GM12872 (cell line): ENCODE measurements at regions not wholly inside any gene's neighbourhood (a gene's known extent, or its start where the extent isn't known, plus 50 kb on each side); places are given as distances from the start of the nearest gene placed in this dataset.

ENCODE experiments used
- TF ChIP-seq, protein P1 (sequence below): IDR thresholded peaks from 3 replicates; pipeline ENCODE4 v1.5.1; 2011; ENCODE audit warnings: low read depth, mild to moderate bottlenecking, low read length, moderate library complexity; ENCODE audit not compliant: insufficient read depth

DNA sequence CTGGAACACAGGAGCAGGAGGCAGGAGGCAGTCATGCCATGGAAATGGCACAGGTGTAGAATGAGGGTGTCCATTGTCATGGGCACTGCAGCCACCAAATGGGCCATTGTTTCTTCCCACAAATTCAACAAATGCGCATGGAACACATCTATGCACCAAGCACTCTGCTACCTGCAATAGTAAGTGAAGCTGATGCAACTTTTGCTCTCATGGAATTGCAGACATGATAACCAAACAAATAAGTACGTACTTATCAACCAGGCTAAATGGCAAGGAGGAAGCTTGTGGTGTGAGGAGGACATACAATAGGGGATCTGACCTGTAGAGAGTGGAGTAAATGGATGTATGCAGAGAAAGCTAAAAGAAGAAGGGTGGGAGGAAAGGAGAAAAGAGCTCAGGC lies 116.8 kb downstream of the TRIM36 start:
- TF ChIP-seq, protein P1, sequence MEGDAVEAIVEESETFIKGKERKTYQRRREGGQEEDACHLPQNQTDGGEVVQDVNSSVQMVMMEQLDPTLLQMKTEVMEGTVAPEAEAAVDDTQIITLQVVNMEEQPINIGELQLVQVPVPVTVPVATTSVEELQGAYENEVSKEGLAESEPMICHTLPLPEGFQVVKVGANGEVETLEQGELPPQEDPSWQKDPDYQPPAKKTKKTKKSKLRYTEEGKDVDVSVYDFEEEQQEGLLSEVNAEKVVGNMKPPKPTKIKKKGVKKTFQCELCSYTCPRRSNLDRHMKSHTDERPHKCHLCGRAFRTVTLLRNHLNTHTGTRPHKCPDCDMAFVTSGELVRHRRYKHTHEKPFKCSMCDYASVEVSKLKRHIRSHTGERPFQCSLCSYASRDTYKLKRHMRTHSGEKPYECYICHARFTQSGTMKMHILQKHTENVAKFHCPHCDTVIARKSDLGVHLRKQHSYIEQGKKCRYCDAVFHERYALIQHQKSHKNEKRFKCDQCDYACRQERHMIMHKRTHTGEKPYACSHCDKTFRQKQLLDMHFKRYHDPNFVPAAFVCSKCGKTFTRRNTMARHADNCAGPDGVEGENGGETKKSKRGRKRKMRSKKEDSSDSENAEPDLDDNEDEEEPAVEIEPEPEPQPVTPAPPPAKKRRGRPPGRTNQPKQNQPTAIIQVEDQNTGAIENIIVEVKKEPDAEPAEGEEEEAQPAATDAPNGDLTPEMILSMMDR: no peak

DNA sequence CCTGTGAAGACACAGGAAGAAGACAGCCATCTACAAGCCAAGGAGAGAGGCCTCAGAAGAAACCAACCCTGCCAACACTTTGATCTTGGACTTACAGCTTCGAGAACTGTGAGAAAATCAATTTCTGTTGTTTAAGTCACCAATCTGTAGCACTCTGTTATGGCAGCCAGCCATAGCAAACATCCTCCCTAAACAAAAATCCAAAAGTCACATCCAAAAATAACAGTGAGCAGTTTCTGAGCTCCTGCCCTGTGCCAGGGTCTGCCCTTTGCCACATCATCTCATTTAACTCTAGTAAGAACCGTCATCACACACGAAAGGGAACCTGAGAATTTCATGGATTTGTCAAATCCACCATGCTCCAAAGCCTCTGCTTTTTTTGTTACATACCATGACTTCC lies 118.8 kb downstream of the TRIM36 start:
- TF ChIP-seq, protein P1: no peak

DNA sequence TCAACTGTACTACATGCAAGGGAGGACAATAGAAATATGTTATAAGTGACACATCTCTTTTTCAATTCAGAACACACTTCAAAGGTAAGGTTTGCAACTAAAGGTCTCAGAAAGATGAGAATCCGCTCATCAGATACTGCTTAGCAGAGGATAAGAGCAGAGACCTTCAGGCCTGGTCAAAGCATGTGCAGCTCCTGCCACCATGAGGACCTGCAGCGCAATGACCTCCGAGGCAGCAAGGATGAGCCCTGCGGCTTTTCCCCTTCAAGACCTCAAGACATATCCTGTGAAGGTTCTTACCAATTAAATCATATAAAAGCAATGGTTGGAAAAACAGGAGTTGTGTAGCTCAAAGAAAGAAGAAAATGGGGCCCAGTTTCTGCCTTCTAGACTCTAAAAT lies 135.8 kb downstream of the TRIM36 start:
- TF ChIP-seq, protein P1: peak; percentile 57

DNA sequence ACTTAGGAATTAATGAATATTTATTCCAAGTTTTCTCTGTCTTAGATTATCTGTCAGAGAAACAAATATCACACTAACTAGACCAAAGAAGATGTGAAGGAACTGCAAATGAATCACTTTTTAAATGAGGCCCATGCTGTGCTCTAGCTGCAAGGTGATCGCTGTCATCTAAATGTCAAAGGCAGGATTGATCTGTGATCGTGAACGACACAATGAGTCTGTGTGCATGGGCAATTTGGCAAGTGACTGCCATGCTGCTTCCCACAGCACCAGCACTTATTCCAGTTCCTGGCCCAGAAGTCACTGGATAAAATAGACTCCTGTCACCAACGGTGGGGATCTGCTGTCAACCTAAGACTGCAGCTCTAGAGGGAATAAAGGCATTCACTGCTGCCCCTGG lies 141.2 kb downstream of the TRIM36 start:
- TF ChIP-seq, protein P1: no peak

DNA sequence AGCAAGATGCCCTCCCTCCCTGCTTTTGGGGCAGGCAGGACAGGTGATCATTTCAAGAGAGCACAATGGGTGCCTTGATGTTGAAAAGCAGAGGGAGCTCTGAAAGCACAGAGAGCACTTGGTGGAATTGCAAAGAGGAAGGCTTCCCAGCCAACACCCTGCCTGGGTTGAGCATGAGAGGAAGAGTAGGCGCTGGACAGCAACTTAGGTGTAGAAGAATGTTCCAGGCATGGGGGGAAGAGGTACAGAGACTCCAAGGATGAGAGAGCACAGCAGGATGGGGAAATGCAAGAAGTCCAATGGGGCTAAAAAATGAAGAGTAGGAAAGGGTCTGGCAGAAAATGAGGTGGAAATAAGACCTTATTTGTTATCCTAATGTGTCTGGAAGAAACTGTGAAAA lies 144.8 kb downstream of the TRIM36 start:
- TF ChIP-seq, protein P1: no peak

DNA sequence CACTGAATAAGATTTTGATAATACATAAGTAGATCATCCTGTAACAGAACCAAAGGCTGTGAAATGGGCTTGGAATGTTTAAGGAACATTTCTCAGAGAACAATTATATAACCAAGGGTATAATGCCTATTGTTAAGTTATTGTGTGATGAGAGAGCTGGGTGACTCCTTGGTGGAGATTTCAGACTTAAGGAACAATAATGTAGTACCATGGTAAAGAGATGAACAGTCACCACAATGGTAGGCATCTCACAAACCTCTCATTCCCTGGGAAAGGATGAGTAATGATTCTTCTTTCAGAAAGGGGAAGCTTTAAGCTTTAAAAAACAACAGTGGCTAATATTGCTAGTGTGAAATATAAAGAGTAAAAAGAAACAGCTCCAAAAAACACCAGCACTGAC lies 147.4 kb downstream of the TRIM36 start:
- TF ChIP-seq, protein P1: no peak

DNA sequence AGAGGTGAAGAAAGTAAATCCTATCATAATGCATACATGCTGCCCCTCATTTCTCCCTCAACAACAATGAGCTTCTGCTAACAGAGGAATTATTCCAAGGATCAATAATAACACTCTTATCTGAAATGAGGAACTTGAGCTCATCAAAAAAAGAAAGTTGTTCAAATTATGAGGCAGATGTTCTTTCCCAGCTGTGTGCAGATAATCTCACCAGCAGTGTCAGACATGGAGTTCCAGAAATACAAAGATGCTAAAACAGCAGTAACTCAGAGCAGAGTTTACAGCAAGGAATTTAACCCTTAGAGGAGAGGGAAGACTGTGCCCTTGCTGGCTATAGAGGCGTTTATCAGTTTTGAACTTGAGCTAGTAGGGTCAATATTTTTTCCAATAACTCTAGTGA lies 153.1 kb downstream of the TRIM36 start:
- TF ChIP-seq, protein P1: no peak

DNA sequence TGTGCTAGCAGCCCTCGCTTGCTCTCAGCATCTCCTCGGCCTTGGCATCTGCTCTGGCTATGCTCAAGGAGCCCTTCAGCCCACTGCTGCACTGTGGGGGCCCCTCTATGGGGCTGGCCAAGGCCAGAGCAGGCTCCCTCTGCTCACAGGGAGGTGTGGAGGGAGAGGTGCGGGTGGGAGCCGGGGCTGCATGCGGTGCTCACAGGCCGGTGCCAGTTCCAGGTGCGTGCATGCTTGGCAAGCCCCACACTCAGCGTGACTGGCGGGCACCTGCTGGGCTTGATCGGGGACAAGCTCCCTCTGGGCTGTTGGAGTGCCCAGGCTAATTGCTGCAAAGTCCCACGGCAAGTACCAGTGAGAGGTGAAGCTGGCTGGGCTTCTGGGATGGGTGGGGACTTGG lies 170.5 kb downstream of the TRIM36 start:
- TF ChIP-seq, protein P1: no peak
